Activated CD8-positive, alpha-beta T cell treated with anti-CD3 and anti-CD28 coated beads for 36 hours (primary cell): ENCODE measurements at regions not wholly inside any gene's neighbourhood (a gene's known extent, or its start where the extent isn't known, plus 50 kb on each side); places are given as distances from the start of the nearest gene placed in this dataset.

Source experiments
- ATAC-seq: fragments of 200-7000 bp; cut with Tn5 transposase; one replicate; pipeline ENCODE4 v1.10.0; 2021; ENCODE audit warnings: mild to moderate bottlenecking, moderate library complexity
- CTCF ChIA-PET: fragments of 350-600 bp; sonication (Branson Sonifier 250); formaldehyde crosslinking; loops from one replicate; lab custom pipeline; 2021; ENCODE audit warnings: antibody characterized with exemption; lab: Charles Lee
- POLR2A ChIA-PET: fragments of 350-600 bp; sonication (Branson Sonifier 250); formaldehyde crosslinking; loops from one replicate; lab custom pipeline; 2021; ENCODE audit warnings: antibody characterized with exemption; lab: Charles Lee
- DNase-seq: peaks from one replicate; pipeline ENCODE4 v3.0.0-alpha.2; 2020
- H3K27ac Mint-ChIP-seq: one replicate; pipeline ENCODE4 v1.8.0; 2021; ENCODE audit warnings: mild to moderate bottlenecking, mixed read lengths
- H3K27me3 Mint-ChIP-seq: one replicate; pipeline ENCODE4 v1.8.0; 2021; ENCODE audit warnings: mixed read lengths
- H3K36me3 Mint-ChIP-seq: one replicate; pipeline ENCODE4 v1.8.0; 2021; ENCODE audit warnings: low read depth, mixed read lengths
- H3K4me1 Mint-ChIP-seq: one replicate; pipeline ENCODE4 v1.8.0; 2021; ENCODE audit warnings: low read depth, mixed read lengths
- H3K4me3 Mint-ChIP-seq: one replicate; pipeline ENCODE4 v1.8.0; 2021; ENCODE audit warnings: mild to moderate bottlenecking, moderate library complexity, mixed read lengths
- H3K9me3 Mint-ChIP-seq: one replicate; pipeline ENCODE4 v1.8.0; 2021; ENCODE audit warnings: mixed read lengths
- CTCF ChIP-seq: fragments of 200-600 bp; IDR thresholded peaks from one replicate; pipeline ENCODE4 v1.8.0; 2022; ENCODE audit warnings: antibody characterized with exemption, mild to moderate bottlenecking
- intact Hi-C: fragments of 100-400 bp; cut with micrococcal nuclease; formaldehyde crosslinking; loops from one replicate; pipeline ENCODE4 v1.10.0; 2022

GRCh38 chr9:108241384-108242073 lies 614.3 kb downstream of the ACTL7B start:
- Mint-ChIP-seq H3K36me3 (no peaks in the 10 kb centered on the region), H3K4me1 (no peaks in the 10 kb centered on the region), H3K27me3 (no peaks in the 10 kb centered on the region), H3K4me3 (no peak overlapping the region), H3K27ac (no peak overlapping the region), H3K9me3 (peaks cover 2% of the 10 kb centered on the region)
- DNase-seq (no peak), ATAC-seq (no peak)
- intact Hi-C loops: no loop called here
- ChIA-PET CTCF (no interaction called here), POLR2A (no interaction called here)
- TF ChIP-seq CTCF: no peak

DNA sequence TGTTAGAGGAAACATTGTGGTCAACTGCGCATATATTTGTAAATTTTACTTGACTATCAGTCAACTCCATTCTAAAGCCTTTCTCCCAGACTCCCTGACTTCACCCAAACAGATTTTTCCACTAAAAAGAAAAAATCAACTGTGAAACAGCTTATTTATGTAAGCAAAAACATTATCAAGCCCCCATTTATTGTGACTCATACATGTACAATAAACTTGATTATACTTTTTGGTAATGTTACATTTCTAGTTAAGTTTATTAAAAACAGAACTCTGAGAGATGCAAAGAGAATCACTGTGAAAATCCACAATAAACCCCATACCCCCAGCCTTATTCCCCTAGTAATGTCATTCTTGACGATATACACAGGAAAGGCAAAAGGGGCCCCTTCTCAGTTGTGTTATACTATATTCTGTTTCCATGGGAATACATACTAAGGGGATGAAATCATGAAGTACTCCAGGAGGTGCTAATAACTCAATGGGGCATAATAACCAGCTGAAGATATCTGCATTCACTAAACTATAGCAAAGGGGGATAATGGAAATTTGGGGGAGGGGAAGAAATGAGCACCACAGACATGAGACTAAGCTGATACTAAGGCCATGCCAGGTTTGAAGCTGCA lies 616.0 kb downstream of the ACTL7B start:
- H3K4me3 Mint-ChIP-seq: no peak overlapping the region
- no peak for DNase-seq
- H3K27ac Mint-ChIP-seq: no peak overlapping the region
- H3K27me3 Mint-ChIP-seq: no peaks in the 10 kb centered on the region
- H3K9me3 Mint-ChIP-seq: peaks cover 5% of the 10 kb centered on the region
- TF ChIP-seq CTCF: no peak
- no peak for ATAC-seq
- intact Hi-C loops: no loop called here
- no peaks in the 10 kb centered on the region for H3K4me1 Mint-ChIP-seq
- no peaks in the 10 kb centered on the region for H3K36me3 Mint-ChIP-seq
- POLR2A ChIA-PET: no interaction called here
- CTCF ChIA-PET: no interaction called here

- TF ChIP-seq CTCF: no peak
- intact Hi-C loops: no loop called here
- Mint-ChIP-seq H3K9me3 (peaks cover 5% of the 10 kb centered on the region), H3K27ac (no peak overlapping the region), H3K4me3 (no peak overlapping the region), H3K4me1 (no peaks in the 10 kb centered on the region), H3K27me3 (no peaks in the 10 kb centered on the region), H3K36me3 (no peaks in the 10 kb centered on the region)
- no peak for DNase-seq
- no peak for ATAC-seq
- CTCF ChIA-PET: no interaction called here
- POLR2A ChIA-PET: no interaction called here
Measured at GRCh38 chr9:108235609-108236008, 620.2 kb downstream of the ACTL7B start.

DNA sequence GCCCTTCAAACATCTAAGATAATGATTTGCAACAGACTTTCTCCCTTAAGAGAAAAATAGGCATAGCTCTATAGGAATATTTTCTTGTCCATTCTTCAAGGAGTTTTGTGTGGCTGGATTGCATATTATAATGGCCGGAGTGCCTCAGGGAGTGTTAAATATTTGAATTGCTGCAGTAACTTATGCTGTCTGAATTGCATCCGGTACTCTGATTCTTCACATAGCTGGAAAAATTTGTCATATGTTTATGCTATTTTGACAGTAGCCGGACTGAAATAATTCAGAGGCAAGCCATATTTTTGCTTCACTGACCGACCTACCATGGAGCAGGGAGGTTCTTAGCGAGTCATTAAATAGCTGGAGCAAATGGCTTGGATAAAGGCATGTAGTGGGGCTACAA lies 621.0 kb downstream of the ACTL7B start:
- Mint-ChIP-seq H3K4me3 (no peak overlapping the region), H3K4me1 (no peaks in the 10 kb centered on the region), H3K27ac (no peak overlapping the region), H3K27me3 (no peaks in the 10 kb centered on the region), H3K36me3 (no peaks in the 10 kb centered on the region), H3K9me3 (peaks cover 5% of the 10 kb centered on the region)
- intact Hi-C loops: no loop called here
- DNase-seq (no peak), ATAC-seq (no peak)
- POLR2A ChIA-PET: no interaction called here
- TF ChIP-seq CTCF: no peak
- CTCF ChIA-PET: no interaction called here

GRCh38 chr9:108225149-108225800 lies 630.5 kb downstream of the ACTL7B start:
- DNase-seq (no peak), ATAC-seq (no peak)
- Mint-ChIP-seq H3K27ac (no peak overlapping the region), H3K4me3 (no peak overlapping the region), H3K4me1 (no peaks in the 10 kb centered on the region), H3K36me3 (no peaks in the 10 kb centered on the region), H3K9me3 (no peaks in the 10 kb centered on the region), H3K27me3 (no peaks in the 10 kb centered on the region)
- ChIA-PET CTCF (no interaction called here), POLR2A (no interaction called here)
- no peak for TF ChIP-seq CTCF
- intact Hi-C loops: no loop called here
